ENCODE measurements at regions not wholly inside any gene's neighbourhood (a gene's known extent, or its start where the extent isn't known, plus 50 kb on each side); places are given as distances from the start of the nearest gene placed in this dataset.
A peak's percentile ranks its signal among the peaks of the same experiment; 100 is the strongest.

DNA sequence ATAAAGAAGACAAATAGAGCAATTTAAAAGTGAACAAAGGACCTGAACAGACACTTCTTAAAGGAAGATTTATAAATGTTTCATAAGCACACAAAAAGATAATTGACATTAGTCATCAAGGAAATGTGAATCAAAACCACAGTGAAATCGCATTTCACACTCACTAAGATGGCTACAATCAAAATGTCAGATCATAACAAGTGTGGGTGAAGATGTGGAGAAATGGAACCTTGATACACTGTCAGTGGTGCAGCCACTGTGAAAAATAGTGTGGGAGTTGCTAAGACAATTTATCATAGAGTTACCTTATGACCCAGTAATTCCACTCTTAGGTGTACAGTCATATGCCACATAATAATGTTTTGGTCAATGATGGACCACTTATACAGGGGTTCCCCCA lies 54.5 kb upstream of the HTR4 start:
- H3K4me3 Mint-ChIP-seq = no peak overlapping the region
- H3K27me3 Mint-ChIP-seq = peaks cover 18% of the 10 kb centered on the region
- H3K4me1 Mint-ChIP-seq = peaks cover 17% of the 10 kb centered on the region
- H3K9me3 Mint-ChIP-seq = peaks cover 4% of the 10 kb centered on the region
- H3K27ac Mint-ChIP-seq = peak overlapping the region; percentile 60
- ATAC-seq (replicated peaks) = peak; percentile 94
- H3K36me3 Mint-ChIP-seq (ENCODE audit: low read depth) = no peaks in the 10 kb centered on the region

DNA sequence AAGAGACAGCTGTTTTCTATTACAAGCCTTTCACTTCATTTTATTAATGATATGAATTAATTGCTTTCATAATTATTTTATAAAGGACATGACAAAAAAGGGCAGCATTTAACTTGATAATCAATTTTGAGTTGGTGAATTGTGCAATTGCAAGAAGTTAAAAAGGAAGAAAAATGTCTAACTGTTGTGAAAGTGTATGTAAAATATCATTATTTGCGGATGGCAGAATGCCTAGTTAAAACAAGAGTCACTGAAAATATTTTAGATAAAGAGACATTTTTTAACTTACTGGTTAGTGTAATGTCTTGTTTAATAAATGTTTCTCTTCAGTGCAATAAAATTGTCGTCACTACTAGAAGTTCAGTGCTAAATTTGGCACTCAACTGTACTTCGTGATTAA lies 57.6 kb upstream of the HTR4 start:
- Mint-ChIP-seq H3K4me1 (peaks cover 25% of the 10 kb centered on the region), H3K36me3 (ENCODE audit: low read depth) (no peaks in the 10 kb centered on the region), H3K27ac (no peak overlapping the region), H3K4me3 (no peak overlapping the region), H3K9me3 (peaks cover 4% of the 10 kb centered on the region), H3K27me3 (peaks cover 21% of the 10 kb centered on the region)
- ATAC-seq (replicated peaks) = no peak

DNA sequence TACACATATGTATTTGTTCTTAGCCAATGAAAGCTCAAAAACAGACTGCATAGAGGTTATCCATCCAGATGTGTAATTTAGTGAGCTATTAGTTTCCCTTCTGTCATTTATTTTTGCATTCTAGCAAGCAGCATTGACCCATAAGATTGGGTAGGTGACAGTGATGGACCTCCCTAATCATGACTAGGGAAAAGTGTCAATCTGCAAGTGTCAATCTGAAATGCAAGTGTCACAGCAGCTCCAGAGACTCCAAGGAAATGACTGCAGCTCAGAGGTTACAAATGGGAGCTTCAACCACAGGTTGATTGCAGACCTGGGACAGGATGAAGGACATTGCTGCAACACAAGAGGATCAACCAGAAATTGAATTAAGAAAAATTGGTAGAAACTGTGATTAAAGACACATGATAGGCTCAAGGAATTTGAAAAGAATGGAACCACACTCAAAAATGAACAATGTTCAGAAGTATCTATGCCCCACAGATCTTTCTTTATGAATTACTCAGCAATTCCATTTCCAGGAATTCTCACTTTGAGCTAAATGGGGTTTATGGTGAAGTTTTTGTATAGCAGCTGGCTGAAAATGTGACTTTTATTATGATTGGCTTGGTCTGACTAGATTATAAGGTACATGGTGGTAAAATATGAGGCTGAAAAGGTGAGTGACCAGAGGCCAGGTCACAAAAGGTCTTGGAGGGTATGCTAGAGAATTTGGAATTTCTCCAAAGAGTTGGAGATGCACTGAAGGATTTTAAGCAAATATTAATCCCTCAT lies 59.6 kb upstream of the HTR4 start:
- Mint-ChIP-seq H3K36me3 (ENCODE audit: low read depth) (no peaks in the 10 kb centered on the region), H3K27ac (no peak overlapping the region), H3K27me3 (peaks cover 28% of the 10 kb centered on the region), H3K4me1 (peaks cover 18% of the 10 kb centered on the region), H3K4me3 (no peak overlapping the region), H3K9me3 (peaks cover 4% of the 10 kb centered on the region)
- peak; percentile 74 for ATAC-seq (replicated peaks)

DNA sequence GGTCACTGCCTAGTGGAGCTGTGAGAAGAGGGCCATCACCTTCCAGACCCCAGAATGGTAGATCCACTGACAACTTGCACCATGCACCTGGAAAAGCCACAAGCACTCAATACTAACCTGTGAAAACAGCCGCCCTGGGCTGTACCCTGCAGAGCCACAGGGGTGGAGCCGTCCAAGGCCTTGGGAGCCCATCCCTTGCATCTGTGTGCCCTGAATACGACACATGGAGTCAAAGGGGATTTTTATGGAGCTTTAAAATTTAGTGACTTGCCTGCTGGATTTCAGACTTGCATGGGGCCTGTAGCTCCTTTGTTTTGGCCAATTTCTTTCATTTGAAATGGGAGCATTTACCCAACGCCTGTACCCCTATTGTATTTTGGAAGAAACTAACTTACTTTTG lies 62.4 kb upstream of the HTR4 start:
- ATAC-seq (replicated peaks) = no peak
- H3K27me3 Mint-ChIP-seq = peaks cover 25% of the 10 kb centered on the region
- H3K4me3 Mint-ChIP-seq = no peak overlapping the region
- no peaks in the 10 kb centered on the region for H3K36me3 Mint-ChIP-seq (ENCODE audit: low read depth)
- no peaks in the 10 kb centered on the region for H3K9me3 Mint-ChIP-seq
- H3K4me1 Mint-ChIP-seq = peaks cover 14% of the 10 kb centered on the region
- no peak overlapping the region for H3K27ac Mint-ChIP-seq

DNA sequence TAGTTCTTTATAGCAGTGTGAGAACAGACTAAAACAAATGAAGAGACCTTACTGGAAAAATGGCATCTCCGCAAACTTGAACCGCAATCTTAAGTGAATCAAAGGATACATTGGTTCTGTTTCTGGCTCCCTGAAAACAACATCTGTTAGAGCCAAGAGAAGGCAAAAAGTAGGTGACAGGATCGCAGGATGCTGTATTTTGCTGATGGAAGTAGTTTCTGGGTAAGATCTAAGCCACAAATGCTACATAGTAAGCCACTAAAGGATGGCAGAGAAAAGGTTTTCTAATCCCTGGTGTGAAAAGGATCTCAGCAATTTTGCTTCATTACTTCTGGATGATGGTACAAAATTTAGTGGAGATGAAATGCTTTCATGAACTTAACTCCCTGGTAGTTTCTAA lies 63.3 kb upstream of the HTR4 start:
- Mint-ChIP-seq H3K27me3 (peaks cover 21% of the 10 kb centered on the region), H3K27ac (no peak overlapping the region), H3K4me3 (no peak overlapping the region), H3K9me3 (no peaks in the 10 kb centered on the region), H3K36me3 (ENCODE audit: low read depth) (no peaks in the 10 kb centered on the region), H3K4me1 (peaks cover 11% of the 10 kb centered on the region)
- ATAC-seq (replicated peaks) = no peak

DNA sequence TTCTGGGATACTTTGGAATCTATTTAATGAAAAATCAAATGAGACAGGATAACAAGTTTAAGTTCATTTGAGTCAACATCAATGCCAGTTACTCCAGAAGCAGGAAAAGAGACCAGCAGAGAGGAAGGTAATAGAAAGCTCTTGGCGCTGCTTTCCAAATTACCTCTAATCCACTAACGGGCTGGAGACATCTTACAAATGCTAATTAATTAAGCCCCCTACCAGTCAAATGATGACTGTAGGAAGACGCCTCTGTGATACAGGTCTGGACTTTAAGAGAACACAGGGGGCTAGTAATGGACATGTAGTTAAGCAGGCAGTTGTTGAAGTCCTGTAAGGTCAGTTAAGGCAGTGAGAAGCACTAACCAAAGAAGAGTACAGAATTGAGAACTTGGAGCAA lies 65.3 kb upstream of the HTR4 start:
- ATAC-seq (replicated peaks) = no peak
- Mint-ChIP-seq H3K27ac (no peak overlapping the region), H3K4me3 (no peak overlapping the region), H3K27me3 (peaks cover 31% of the 10 kb centered on the region), H3K36me3 (ENCODE audit: low read depth) (no peaks in the 10 kb centered on the region), H3K9me3 (no peaks in the 10 kb centered on the region), H3K4me1 (peaks cover 7% of the 10 kb centered on the region)

DNA sequence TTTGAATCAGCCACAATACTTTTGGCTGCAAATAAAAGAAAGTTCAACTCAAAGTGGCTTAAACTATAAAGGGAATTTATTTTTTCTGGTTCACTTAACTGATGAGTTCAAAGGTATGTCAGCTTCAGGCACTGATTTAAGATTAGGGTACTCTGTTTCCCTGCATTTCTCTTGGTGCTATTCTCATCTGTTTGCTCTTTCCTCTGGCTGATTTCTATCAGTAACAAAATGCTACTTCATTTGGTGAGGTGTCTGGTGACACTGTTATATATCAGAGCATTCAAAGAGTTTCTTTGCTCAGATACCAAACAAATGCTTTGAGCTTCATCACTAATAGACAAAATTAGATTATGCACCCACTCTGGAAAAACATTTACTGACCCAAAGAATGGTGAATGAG lies 65.9 kb upstream of the HTR4 start:
- no peak overlapping the region for H3K27ac Mint-ChIP-seq
- no peak overlapping the region for H3K4me3 Mint-ChIP-seq

DNA sequence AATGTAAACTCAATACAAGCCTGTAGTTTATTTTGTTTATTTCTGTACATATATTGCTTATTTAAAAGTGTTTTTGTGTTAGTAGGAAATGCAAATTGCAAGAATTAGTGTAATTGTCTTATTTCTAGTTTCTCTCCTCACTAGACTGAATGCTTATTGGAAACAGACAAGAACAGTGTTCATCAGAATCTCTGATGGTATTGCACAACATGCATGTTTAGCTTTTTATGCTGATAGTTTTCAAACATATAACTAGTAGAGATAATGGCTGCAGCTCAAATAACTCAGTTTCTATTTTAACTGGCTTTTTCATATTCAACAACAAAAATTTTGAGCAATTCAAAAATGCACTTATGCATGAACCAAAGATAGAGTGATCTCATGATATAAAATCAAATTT lies 68.8 kb upstream of the HTR4 start:
- H3K9me3 Mint-ChIP-seq = no peaks in the 10 kb centered on the region
- ATAC-seq (replicated peaks) = no peak
- H3K4me1 Mint-ChIP-seq = no peaks in the 10 kb centered on the region
- H3K36me3 Mint-ChIP-seq (ENCODE audit: low read depth) = no peaks in the 10 kb centered on the region
- peaks cover 23% of the 10 kb centered on the region for H3K27me3 Mint-ChIP-seq
- no peak overlapping the region for H3K4me3 Mint-ChIP-seq
- H3K27ac Mint-ChIP-seq = no peak overlapping the region

More for the DNA sequence above, 65.9 kb upstream of the HTR4 start:
- no peak for ATAC-seq (replicated peaks)
- no peaks in the 10 kb centered on the region for H3K9me3 Mint-ChIP-seq
- peaks cover under 1% of the 10 kb centered on the region for H3K4me1 Mint-ChIP-seq
- peaks cover 29% of the 10 kb centered on the region for H3K27me3 Mint-ChIP-seq
- H3K36me3 Mint-ChIP-seq (ENCODE audit: low read depth) = no peaks in the 10 kb centered on the region

DNA sequence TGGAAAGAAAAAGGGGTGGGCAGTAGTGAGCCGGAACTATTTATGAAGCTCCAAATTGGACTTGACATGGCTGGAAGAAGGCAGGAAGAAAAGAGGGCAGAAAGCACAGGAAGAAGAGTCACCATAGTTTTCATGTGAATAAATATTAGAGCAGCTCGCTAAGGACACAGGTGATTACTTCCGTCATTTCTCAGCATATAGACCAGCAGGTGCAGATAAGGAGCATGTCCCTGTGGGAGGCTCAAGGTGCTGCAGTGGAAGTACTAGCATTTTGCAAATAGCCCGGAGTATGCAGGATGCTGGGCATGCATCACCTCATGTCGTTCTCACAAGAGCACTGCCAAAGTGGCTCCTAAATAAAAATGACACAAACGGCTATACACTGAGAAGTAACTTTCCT lies 71.3 kb upstream of the HTR4 start:
- peaks cover 18% of the 10 kb centered on the region for H3K27me3 Mint-ChIP-seq
- no peak for ATAC-seq (replicated peaks)
- H3K27ac Mint-ChIP-seq = no peak overlapping the region
- H3K4me3 Mint-ChIP-seq = no peak overlapping the region
- no peaks in the 10 kb centered on the region for H3K36me3 Mint-ChIP-seq (ENCODE audit: low read depth)
- no peaks in the 10 kb centered on the region for H3K9me3 Mint-ChIP-seq
- H3K4me1 Mint-ChIP-seq = no peaks in the 10 kb centered on the region

DNA sequence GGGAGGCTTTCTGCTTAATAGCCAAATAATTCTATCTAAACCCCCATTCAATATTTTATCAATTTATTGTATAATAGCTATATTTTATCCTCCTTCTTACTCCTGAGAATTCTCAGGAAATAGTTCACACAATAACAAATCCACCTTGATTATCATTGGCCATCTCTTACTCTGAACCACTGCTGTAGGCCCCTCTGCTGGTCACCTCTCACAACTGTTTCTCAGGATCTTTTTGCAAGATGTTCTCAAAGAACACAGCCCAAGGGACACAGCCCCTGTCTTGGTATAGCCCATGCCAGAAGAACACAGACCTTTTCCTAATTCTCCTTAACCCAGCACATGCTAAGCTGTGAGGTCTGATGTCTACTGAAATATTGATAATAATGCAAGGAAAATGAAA lies 74.9 kb upstream of the HTR4 start:
- H3K4me1 Mint-ChIP-seq = no peaks in the 10 kb centered on the region
- H3K9me3 Mint-ChIP-seq = no peaks in the 10 kb centered on the region
- no peak for ATAC-seq (replicated peaks)
- H3K4me3 Mint-ChIP-seq = no peak overlapping the region
- no peaks in the 10 kb centered on the region for H3K36me3 Mint-ChIP-seq (ENCODE audit: low read depth)
- peaks cover 6% of the 10 kb centered on the region for H3K27me3 Mint-ChIP-seq
- no peak overlapping the region for H3K27ac Mint-ChIP-seq

DNA sequence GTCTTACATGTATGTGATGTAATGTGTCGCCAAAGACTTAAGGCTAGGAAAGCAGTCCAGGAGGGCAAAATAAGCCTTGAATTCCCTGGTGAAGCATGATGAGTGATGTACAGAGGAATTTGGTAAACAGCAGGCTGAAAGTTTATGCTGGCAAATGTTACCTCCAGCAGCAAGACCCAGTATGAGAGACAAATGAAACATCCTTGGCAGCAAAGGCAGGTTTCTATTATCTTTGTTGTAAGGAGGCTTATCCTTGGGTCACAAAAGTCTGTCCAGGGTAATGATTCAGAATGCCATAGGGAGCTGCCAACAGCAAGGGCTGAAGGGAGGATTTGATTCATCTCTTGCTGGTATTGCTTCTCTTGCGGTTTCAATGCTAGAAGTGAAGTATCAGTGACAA lies 75.9 kb upstream of the HTR4 start:
- no peak overlapping the region for H3K4me3 Mint-ChIP-seq
- H3K36me3 Mint-ChIP-seq (ENCODE audit: low read depth) = no peaks in the 10 kb centered on the region
- H3K27me3 Mint-ChIP-seq = peaks cover 2% of the 10 kb centered on the region
- no peak for ATAC-seq (replicated peaks)
- H3K4me1 Mint-ChIP-seq = no peaks in the 10 kb centered on the region
- peak overlapping the region; percentile 11 for H3K27ac Mint-ChIP-seq
- no peaks in the 10 kb centered on the region for H3K9me3 Mint-ChIP-seq

DNA sequence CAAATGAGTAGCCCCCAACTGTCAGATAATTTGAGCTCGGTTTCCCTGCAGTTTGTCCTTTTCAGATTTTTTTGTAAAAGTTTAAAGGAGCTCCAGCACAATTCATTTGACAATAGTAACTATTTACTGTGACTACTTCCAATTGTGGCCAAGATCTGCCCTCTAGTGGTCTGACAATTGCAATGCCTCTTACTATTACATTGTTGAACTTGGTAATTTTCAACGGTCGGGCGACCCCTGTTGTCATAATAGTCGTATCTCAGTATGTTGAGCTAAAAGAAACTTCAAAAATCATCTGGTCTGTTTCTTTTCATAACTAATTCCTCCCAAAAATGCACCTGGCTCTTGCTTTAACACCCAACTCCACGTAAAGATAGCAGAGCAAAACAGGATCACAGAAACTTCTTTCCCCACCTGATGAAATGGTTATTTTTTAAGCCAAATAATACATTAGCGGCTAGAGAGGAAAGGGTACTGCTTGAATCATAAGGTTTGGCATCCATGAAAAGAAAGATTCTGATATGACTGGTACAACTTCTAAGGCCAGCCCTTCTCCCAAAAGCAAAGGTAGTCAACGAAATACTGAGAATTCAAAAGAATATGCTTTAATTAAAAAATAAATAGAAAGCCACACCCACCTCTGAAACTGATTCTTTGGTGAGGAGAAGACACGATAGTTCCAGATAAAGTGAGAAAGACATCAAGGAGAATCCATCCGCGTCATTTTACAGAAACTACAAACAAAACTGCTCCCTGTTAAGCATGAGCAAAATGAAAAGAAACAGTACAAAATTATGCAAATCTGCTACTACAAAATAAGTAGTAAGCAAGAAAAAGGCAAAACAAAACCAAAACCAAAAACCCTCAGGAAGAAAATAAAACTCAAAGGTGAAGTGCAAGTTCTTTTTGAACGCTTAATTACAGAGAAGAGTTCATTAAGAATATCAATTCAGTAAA lies 76.9 kb upstream of the HTR4 start:
- no peaks in the 10 kb centered on the region for H3K36me3 Mint-ChIP-seq (ENCODE audit: low read depth)
- peaks cover under 1% of the 10 kb centered on the region for H3K27me3 Mint-ChIP-seq
- no peaks in the 10 kb centered on the region for H3K4me1 Mint-ChIP-seq
- H3K4me3 Mint-ChIP-seq = peak overlapping the region; percentile 53
- H3K9me3 Mint-ChIP-seq = no peaks in the 10 kb centered on the region
- peak overlapping the region; percentile 11 for H3K27ac Mint-ChIP-seq
- ATAC-seq (replicated peaks) = peak; percentile 82

DNA sequence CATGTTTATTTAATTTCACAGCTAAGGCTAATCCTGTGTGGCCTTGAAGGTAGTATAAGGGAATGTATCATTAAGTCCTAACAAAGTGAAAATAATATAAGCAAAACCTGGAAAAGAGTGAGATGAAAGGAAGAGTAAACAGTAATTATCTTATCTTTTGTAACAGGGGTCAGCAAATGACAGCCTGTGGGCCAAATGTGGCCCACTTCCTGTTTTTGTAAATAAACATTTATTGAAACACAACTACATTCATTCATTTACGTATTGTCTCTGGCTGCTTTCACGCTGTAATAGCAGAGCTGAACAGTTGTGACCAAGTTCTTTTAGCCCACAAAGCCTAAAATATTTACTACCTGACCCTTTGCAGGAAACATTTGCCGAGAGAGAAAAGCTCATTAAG lies 78.4 kb upstream of the HTR4 start:
- Mint-ChIP-seq H3K36me3 (ENCODE audit: low read depth) (no peaks in the 10 kb centered on the region), H3K4me3 (no peak overlapping the region), H3K27me3 (peaks cover 3% of the 10 kb centered on the region), H3K9me3 (no peaks in the 10 kb centered on the region), H3K27ac (no peak overlapping the region), H3K4me1 (no peaks in the 10 kb centered on the region)
- ATAC-seq (replicated peaks) = no peak

DNA sequence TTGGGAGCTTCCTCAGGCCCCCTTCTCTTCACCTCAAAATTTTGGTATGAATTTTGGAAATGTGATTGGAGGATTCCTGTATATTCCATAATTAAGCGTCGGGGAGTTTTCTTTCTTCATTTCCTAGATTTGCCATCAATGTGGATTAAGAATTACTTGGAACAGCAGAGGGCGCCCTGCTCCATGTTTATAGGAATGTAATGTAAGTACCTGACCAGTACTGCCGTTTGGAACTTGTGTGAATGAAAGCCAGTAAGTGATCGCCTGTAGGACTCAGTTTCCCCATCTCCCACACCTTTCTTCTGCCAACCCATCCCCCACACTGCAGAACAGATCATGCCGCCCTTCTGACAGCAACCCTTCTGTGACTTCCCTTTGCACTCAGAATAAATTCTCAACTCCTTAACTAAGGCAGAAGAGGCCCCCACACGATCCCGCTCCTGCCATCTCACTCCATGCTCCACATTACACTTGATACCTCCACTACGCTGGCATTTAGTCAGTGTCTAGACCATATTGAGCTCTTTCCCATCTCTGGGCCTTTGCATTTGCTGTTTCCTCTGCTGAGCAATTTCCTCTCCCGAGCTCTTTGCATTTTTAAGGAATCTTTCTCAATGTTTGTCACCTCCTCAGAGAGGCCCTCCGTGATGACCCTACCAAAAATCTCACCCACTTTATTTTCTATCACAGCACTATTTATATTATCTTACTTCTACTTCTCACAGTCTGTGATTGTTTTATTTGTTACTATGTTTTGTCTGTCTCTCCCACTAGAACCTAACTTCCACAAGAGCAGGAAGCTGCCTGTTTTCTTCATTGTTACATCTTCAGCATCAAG lies 79.5 kb upstream of the HTR4 start:
- Mint-ChIP-seq H3K4me3 (no peak overlapping the region), H3K27me3 (peaks cover 10% of the 10 kb centered on the region), H3K36me3 (ENCODE audit: low read depth) (no peaks in the 10 kb centered on the region), H3K9me3 (no peaks in the 10 kb centered on the region), H3K4me1 (no peaks in the 10 kb centered on the region), H3K27ac (no peak overlapping the region)
- no peak for ATAC-seq (replicated peaks)

Measured in activated T-helper 17 cell treated with anti-CD3 and anti-CD28 coated beads, Interleukin-2, amount 50 U/mL, for 72 hours (primary cell).